ENCODE measurements at regions not wholly inside any gene's neighbourhood (a gene's known extent, or its start where the extent isn't known, plus 50 kb on each side); places are given as distances from the start of the nearest gene placed in this dataset.
"Not testable (repeated sequence)": the region's sequence is repeated elsewhere in the genome, so short reads cannot be mapped to it uniquely, and the experiment has no call there.

GRCh38 chr17:74134234-74134633 is 69.2 kb upstream of the RPL38 start:
- not testable (repeated sequence) for TF ChIP-seq CTCF (IDR thresholded peaks at IDR 0.05); TEAD4 (CRISPR knock-in tag; IDR thresholded peaks at IDR 0.05); CREM (CRISPR knock-in tag; IDR thresholded peaks at IDR 0.05); IRF1 (CRISPR knock-in tag; IDR thresholded peaks at IDR 0.05); HMGXB4 (CRISPR knock-in tag; IDR thresholded peaks at IDR 0.05); MXD4 (CRISPR knock-in tag; IDR thresholded peaks at IDR 0.05; ENCODE audit: borderline replicate concordance); TCF7 (CRISPR knock-in tag; IDR thresholded peaks at IDR 0.05; ENCODE audit: low read depth); ATF2 (CRISPR knock-in tag; IDR thresholded peaks at IDR 0.05; ENCODE audit: borderline replicate concordance, low read depth); NFYB (CRISPR knock-in tag; conservative IDR thresholded peaks at IDR 0.05; ENCODE audit: low read depth)
- TF ChIP-seq, protein P1, sequence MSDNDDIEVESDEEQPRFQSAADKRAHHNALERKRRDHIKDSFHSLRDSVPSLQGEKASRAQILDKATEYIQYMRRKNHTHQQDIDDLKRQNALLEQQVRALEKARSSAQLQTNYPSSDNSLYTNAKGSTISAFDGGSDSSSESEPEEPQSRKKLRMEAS (CRISPR knock-in tag; IDR thresholded peaks at IDR 0.05), result not testable (repeated sequence)
